ENCODE measurements at regions not wholly inside any gene's neighbourhood (a gene's known extent, or its start where the extent isn't known, plus 50 kb on each side); places are given as distances from the start of the nearest gene placed in this dataset.

- H3K27ac ChIP-seq, result peak overlapping the region; percentile 19; the same call in 1 of the 2 replicates
- TF ChIP-seq ZFX (IDR thresholded peaks at IDR 0.05), result no peak
- TF ChIP-seq, protein P1, sequence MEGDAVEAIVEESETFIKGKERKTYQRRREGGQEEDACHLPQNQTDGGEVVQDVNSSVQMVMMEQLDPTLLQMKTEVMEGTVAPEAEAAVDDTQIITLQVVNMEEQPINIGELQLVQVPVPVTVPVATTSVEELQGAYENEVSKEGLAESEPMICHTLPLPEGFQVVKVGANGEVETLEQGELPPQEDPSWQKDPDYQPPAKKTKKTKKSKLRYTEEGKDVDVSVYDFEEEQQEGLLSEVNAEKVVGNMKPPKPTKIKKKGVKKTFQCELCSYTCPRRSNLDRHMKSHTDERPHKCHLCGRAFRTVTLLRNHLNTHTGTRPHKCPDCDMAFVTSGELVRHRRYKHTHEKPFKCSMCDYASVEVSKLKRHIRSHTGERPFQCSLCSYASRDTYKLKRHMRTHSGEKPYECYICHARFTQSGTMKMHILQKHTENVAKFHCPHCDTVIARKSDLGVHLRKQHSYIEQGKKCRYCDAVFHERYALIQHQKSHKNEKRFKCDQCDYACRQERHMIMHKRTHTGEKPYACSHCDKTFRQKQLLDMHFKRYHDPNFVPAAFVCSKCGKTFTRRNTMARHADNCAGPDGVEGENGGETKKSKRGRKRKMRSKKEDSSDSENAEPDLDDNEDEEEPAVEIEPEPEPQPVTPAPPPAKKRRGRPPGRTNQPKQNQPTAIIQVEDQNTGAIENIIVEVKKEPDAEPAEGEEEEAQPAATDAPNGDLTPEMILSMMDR (conservative IDR thresholded peaks at IDR 0.05), result peak; percentile 98
Measured at GRCh38 chr15:92714477-92715401, 59.2 kb upstream of the FAM174B start.

- H3K27ac ChIP-seq, result no peak overlapping the region
- no peak for TF ChIP-seq ZFX (IDR thresholded peaks at IDR 0.05)
- TF ChIP-seq, protein P1 (conservative IDR thresholded peaks at IDR 0.05), result no peak
Measured at GRCh38 chr15:92715758-92716157, 60.2 kb upstream of the FAM174B start.

DNA sequence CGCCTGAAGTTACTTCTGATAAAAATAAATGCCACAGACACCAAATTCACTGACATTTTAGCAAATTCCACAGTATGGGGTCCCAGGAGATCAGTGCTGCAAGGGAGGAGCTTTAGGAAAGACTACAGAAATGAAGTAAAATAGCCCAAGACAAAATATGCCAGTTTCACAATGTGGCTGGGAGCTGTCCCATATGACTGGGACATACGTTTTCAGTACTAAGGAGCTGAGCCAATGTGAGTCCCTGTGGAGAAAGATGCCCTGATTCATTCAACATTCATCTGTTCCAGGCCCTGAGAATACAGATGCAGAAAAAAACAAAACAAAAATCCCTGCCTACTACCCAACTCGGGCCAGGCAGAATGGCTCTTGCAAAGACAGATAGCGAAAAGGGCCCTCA, 63.4 kb upstream of the FAM174B start:
- H3K27ac ChIP-seq, result no peak overlapping the region
- TF ChIP-seq ZFX (IDR thresholded peaks at IDR 0.05), result no peak
- TF ChIP-seq, protein P1 (conservative IDR thresholded peaks at IDR 0.05), result no peak

DNA sequence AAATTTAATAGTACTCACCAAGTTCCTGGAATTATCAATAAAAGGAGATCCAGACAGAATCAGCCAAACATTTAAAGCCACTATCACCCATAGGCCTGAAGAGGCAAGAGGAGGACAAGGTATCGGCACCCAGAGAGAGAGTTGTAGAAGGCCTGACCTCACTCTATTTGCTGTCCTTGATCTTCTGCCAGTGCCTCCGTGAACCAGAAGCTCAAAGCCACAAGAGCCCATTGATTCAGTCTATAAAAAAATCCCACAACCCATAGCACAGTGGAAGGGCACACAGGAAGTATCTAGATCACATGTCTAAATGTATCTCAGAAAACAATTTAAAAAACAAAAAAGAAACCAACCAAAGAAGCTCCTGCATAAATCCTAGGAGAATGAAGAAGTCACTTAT, 68.6 kb upstream of the FAM174B start:
- TF ChIP-seq, protein P1 (conservative IDR thresholded peaks at IDR 0.05), result no peak
- TF ChIP-seq ZFX (IDR thresholded peaks at IDR 0.05), result no peak
- H3K27ac ChIP-seq, result no peak overlapping the region

- H3K27ac ChIP-seq, result no peak overlapping the region
- TF ChIP-seq, protein P1 (conservative IDR thresholded peaks at IDR 0.05), result no peak
- no peak for TF ChIP-seq ZFX (IDR thresholded peaks at IDR 0.05)
Measured at GRCh38 chr15:92725171-92725570, 69.6 kb upstream of the FAM174B start.

DNA sequence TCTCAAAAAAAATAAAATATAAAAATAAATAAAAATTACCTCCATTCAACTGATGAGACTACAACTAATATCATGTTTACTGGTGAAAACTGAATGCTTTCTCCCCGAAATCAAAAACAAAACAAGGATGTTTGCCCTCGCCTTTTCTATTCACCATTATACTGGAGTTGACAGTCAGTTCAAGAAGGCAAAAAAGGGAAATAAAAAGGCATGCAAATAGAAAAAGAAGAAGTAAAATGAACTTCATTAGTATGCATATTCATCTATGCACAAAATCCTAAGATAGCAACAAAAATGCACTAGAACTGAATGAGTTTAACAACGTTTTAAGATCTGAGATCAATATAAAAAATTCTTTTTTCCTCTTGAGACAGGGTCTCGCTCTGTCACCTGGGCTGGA, 72.7 kb upstream of the FAM174B start:
- no peak overlapping the region for H3K27ac ChIP-seq
- no peak for TF ChIP-seq ZFX (IDR thresholded peaks at IDR 0.05)
- TF ChIP-seq, protein P1 (conservative IDR thresholded peaks at IDR 0.05), result no peak

DNA sequence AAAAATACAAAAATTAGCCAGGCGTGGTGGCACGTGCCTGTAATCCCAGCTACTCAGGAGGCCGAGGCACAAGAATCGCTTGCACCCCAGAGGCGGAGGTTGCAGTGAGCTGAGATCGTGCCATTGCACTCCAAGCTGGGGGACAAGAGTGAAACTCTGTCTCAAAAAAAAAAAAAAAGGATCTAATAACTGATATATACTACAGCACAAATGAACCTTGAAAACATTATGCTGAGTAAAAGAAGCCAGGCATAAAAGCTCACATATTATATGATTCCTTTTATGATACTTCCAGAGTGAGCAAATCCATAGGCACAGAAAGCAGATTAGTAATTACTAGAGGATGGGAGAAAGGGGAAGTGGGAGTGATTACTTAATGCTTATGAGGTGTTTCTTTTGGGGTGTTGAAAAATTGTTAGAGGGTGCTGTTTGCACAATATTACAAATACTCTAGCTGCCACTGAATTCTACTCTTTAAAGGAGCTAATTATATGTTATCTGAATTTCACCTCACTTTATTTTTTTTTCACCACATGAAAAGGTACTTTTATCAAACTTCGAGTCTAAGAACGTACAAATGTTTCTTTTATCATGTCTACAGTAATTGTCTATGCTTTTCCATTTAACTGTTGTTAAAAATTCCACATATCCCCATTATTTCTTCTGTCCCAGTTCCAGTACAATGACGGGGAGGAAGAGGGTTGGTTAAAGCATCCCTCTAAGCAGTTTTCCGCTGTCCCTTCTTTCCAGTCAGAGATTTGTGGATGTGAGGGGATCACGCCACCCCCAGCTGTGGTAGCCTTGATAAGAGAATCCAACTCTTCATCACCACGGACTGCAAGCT, 77.7 kb upstream of the FAM174B start:
- no peak overlapping the region for H3K27ac ChIP-seq

More for the DNA sequence above, 77.7 kb upstream of the FAM174B start:
- TF ChIP-seq, protein P1 (conservative IDR thresholded peaks at IDR 0.05), result no peak
- TF ChIP-seq ZFX (IDR thresholded peaks at IDR 0.05), result no peak

All from C4-2B (cell line).